Calu3 (cell line): ENCODE measurements at regions not wholly inside any gene's neighbourhood (a gene's known extent, or its start where the extent isn't known, plus 50 kb on each side); places are given as distances from the start of the nearest gene placed in this dataset.
"Not testable (repeated sequence)": the region's sequence is repeated elsewhere in the genome, so short reads cannot be mapped to it uniquely, and the experiment has no call there.

Experiments used
- BruUV-seq: library from RNA; stranded (reverse); fragments of 400-500 nt; replicated peaks from 2 replicates; lab custom pipeline; 2021; lab: Mats Ljungman, UMichigan
- CTCF ChIA-PET: fragments of 300-600 bp; sonication (Branson Sonifier 250); formaldehyde crosslinking; loops from one replicate; lab custom pipeline; 2022; ENCODE audit warnings: antibody characterized with exemption; lab: Charles Lee
- DNase-seq: peaks from one replicate; pipeline ENCODE4 v3.0.0; 2022
- H3K27ac Mint-ChIP-seq: one replicate; pipeline ENCODE4 v1.8.0; 2022; ENCODE audit warnings: mixed read lengths; ENCODE audit not compliant: unreplicated experiment
- H3K27me3 Mint-ChIP-seq: one replicate; pipeline ENCODE4 v1.8.0; 2022; ENCODE audit warnings: mixed read lengths; ENCODE audit not compliant: unreplicated experiment
- H3K36me3 Mint-ChIP-seq: one replicate; pipeline ENCODE4 v1.8.0; 2022; ENCODE audit warnings: mild to moderate bottlenecking, moderate library complexity, mixed read lengths; ENCODE audit not compliant: insufficient read depth, unreplicated experiment
- H3K4me1 Mint-ChIP-seq: one replicate; pipeline ENCODE4 v1.8.0; 2022; ENCODE audit warnings: mild to moderate bottlenecking, low read depth, mixed read lengths; ENCODE audit not compliant: unreplicated experiment
- H3K4me3 Mint-ChIP-seq: one replicate; pipeline ENCODE4 v1.8.0; 2022; ENCODE audit warnings: mild to moderate bottlenecking, low read depth, moderate library complexity, mixed read lengths; ENCODE audit not compliant: unreplicated experiment
- H3K9me3 Mint-ChIP-seq: one replicate; pipeline ENCODE4 v1.8.0; 2022; ENCODE audit warnings: low read depth, mixed read lengths; ENCODE audit not compliant: unreplicated experiment
- CTCF ChIP-seq: fragments of 200-600 bp; IDR thresholded peaks from one replicate; pipeline ENCODE4 v1.8.0; 2022; ENCODE audit warnings: antibody characterized with exemption; ENCODE audit not compliant: unreplicated experiment
- intact Hi-C: fragments of 100-400 bp; cut with micrococcal nuclease; formaldehyde crosslinking; loops from one replicate; pipeline ENCODE4 v1.10.0; 2022; ENCODE audit not compliant: unreplicated experiment

GRCh38 chr12:131424270-131424669 is 286.6 kb upstream of the SFSWAP start:
- Mint-ChIP-seq H3K4me1 (no peaks in the 10 kb centered on the region), H3K27me3 (peaks cover 83% of the 10 kb centered on the region), H3K4me3 (no peak overlapping the region), H3K27ac (no peak overlapping the region), H3K36me3 (no peaks in the 10 kb centered on the region), H3K9me3 (peaks cover 12% of the 10 kb centered on the region)
- CTCF ChIA-PET, result no interaction called here
- intact Hi-C loops, result no loop called here
- no peak for TF ChIP-seq CTCF
- no TSS peak for BruUV-seq
- no peak for DNase-seq

- Mint-ChIP-seq H3K27ac (no peak overlapping the region), H3K36me3 (no peaks in the 10 kb centered on the region), H3K9me3 (peaks cover 12% of the 10 kb centered on the region), H3K27me3 (peaks cover 80% of the 10 kb centered on the region), H3K4me3 (no peak overlapping the region), H3K4me1 (no peaks in the 10 kb centered on the region)
- intact Hi-C loops, result no loop called here
- DNase-seq, result no peak
- TF ChIP-seq CTCF, result no peak
- CTCF ChIA-PET, result no interaction called here
- no TSS peak for BruUV-seq
These were observed 285.5 kb upstream of the SFSWAP start for GRCh38 chr12:131425112-131426075.

GRCh38 chr12:131428091-131428685 is 282.7 kb upstream of the SFSWAP start:
- Mint-ChIP-seq H3K9me3 (peaks cover 12% of the 10 kb centered on the region), H3K27me3 (peaks cover 72% of the 10 kb centered on the region), H3K36me3 (no peaks in the 10 kb centered on the region), H3K4me1 (no peaks in the 10 kb centered on the region), H3K4me3 (no peak overlapping the region), H3K27ac (no peak overlapping the region)
- CTCF ChIA-PET, result interaction anchor here (0.7 kb wide), 1 partner anchor 26 kb away, joined by 4 read pairs; no protein-coding TSS in a partner anchor
- BruUV-seq, result no TSS peak
- no peak for TF ChIP-seq CTCF
- DNase-seq, result no peak
- intact Hi-C loops, result no loop called here

- H3K4me1 Mint-ChIP-seq, H3K36me3 Mint-ChIP-seq, BruUV-seq, H3K27ac Mint-ChIP-seq, intact Hi-C loops, H3K9me3 Mint-ChIP-seq, CTCF ChIA-PET, H3K4me3 Mint-ChIP-seq: not testable (repeated sequence)
- H3K27me3 Mint-ChIP-seq, result peaks cover 61% of the 10 kb centered on the region
- DNase-seq, result peak; percentile 71
These were observed 281.7 kb upstream of the SFSWAP start for GRCh38 chr12:131429221-131429620.

GRCh38 chr12:131429697-131430096 is 281.2 kb upstream of the SFSWAP start:
- H3K9me3 Mint-ChIP-seq, H3K4me1 Mint-ChIP-seq, CTCF ChIA-PET, H3K4me3 Mint-ChIP-seq, H3K27ac Mint-ChIP-seq, BruUV-seq, H3K36me3 Mint-ChIP-seq, intact Hi-C loops: not testable (repeated sequence)
- peak; percentile 26 for DNase-seq
- H3K27me3 Mint-ChIP-seq, result peaks cover 57% of the 10 kb centered on the region
